HG03439 (cell line): ENCODE measurements at regions not wholly inside any gene's neighbourhood (a gene's known extent, or its start where the extent isn't known, plus 50 kb on each side); places are given as distances from the start of the nearest gene placed in this dataset.
A peak's percentile ranks its signal among the peaks of the same experiment; 100 is the strongest.

Source experiments
- ATAC-seq: cut with Tn5 transposase; IDR thresholded peaks from one replicate; pipeline ENCODE4 v1.9.1; 2021; ENCODE audit warnings: mild to moderate bottlenecking, moderate library complexity; ENCODE audit not compliant: unreplicated experiment

- no peak for ATAC-seq
Observed at GRCh38 chr2:126774290-126774689, 118.3 kb downstream of the GYPC start.

GRCh38 chr2:126774761-126775160, 118.8 kb downstream of the GYPC start:
- no peak for ATAC-seq

GRCh38 chr2:126775300-126775985, 119.5 kb downstream of the GYPC start:
- no peak for ATAC-seq

GRCh38 chr2:126776255-126776654, 120.3 kb downstream of the GYPC start:
- ATAC-seq: peak; percentile 7

GRCh38 chr2:126776692-126777619, 121.0 kb downstream of the GYPC start:
- ATAC-seq: peak; percentile 85

GRCh38 chr2:126777620-126777978, 121.1 kb upstream of the TEX51 start:
- peak; percentile 7 for ATAC-seq

- ATAC-seq: no peak
Observed at GRCh38 chr2:126778561-126779501, 119.9 kb upstream of the TEX51 start.

GRCh38 chr2:126781206-126781605, 117.5 kb upstream of the TEX51 start:
- ATAC-seq: no peak

- no peak for ATAC-seq
Observed at GRCh38 chr2:126781806-126782205, 116.9 kb upstream of the TEX51 start.

GRCh38 chr2:126782648-126783047, 116.0 kb upstream of the TEX51 start:
- ATAC-seq: no peak

- no peak for ATAC-seq
Observed at GRCh38 chr2:126783341-126783740, 115.3 kb upstream of the TEX51 start.

- no peak for ATAC-seq
Observed at GRCh38 chr2:126784045-126784444, 114.6 kb upstream of the TEX51 start.

- no peak for ATAC-seq
Observed at GRCh38 chr2:126784621-126785020, 114.1 kb upstream of the TEX51 start.

- no peak for ATAC-seq
Observed at GRCh38 chr2:126785236-126785635, 113.5 kb upstream of the TEX51 start.

- no peak for ATAC-seq
Observed at GRCh38 chr2:126785862-126786261, 112.8 kb upstream of the TEX51 start.

GRCh38 chr2:126786765-126787164, 111.9 kb upstream of the TEX51 start:
- ATAC-seq: no peak

GRCh38 chr2:126787289-126787688, 111.4 kb upstream of the TEX51 start:
- no peak for ATAC-seq

- ATAC-seq: no peak
Observed at GRCh38 chr2:126788113-126788512, 110.6 kb upstream of the TEX51 start.

- ATAC-seq: no peak
Observed at GRCh38 chr2:126788652-126789051, 110.0 kb upstream of the TEX51 start.

GRCh38 chr2:126790987-126791780, 107.5 kb upstream of the TEX51 start:
- no peak for ATAC-seq
